ENCODE measurements at regions not wholly inside any gene's neighbourhood (a gene's known extent, or its start where the extent isn't known, plus 50 kb on each side); places are given as distances from the start of the nearest gene placed in this dataset.
"Not testable (repeated sequence)": the region's sequence is repeated elsewhere in the genome, so short reads cannot be mapped to it uniquely, and the experiment has no call there.

GRCh38 chr10:106347547-106347946, 817.0 kb downstream of the SORCS1 start:
- H3K4me3 Mint-ChIP-seq: no peak overlapping the region
- no peak overlapping the region for H3K27ac Mint-ChIP-seq (ENCODE audit: low read depth)

DNA sequence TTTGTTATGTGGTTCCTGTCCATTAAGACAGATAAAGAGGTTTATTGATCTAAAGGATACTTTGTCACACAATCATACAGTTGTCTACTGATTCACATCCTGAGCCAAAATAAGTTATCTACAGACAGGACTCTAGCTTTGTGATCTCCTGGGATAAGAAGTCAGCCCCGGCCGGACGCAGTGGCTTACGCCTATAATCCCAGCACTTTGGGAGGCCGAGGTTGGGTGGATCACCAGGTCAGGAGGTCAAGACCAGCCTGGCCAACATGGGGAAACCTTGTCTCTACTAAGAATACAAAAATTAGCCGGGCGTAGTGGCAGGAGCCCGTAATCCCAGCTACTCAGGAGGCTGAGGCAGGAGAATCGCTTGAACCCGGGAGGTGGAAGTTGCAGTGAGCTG, 821.0 kb downstream of the SORCS1 start:
- H3K4me3 Mint-ChIP-seq; H3K27me3 Mint-ChIP-seq; ATAC-seq (replicated peaks; ENCODE audit: extremely low read depth, poor library complexity, severe bottlenecking); H3K4me1 Mint-ChIP-seq; H3K36me3 Mint-ChIP-seq (ENCODE audit: insufficient read depth); H3K27ac Mint-ChIP-seq (ENCODE audit: low read depth); DNase-seq (ENCODE audit: low spot score in 2 of 2): not testable (repeated sequence)
- H3K9me3 Mint-ChIP-seq: peaks cover 15% of the 10 kb centered on the region

More at GRCh38 chr10:106347547-106347946, 817.0 kb downstream of the SORCS1 start:
- DNase-seq (ENCODE audit: low spot score in 2 of 2) (no peak), ATAC-seq (replicated peaks; ENCODE audit: extremely low read depth, poor library complexity, severe bottlenecking) (no peak)
- H3K36me3 Mint-ChIP-seq (ENCODE audit: insufficient read depth): no peaks in the 10 kb centered on the region
- H3K4me1 Mint-ChIP-seq: no peaks in the 10 kb centered on the region
- no peaks in the 10 kb centered on the region for H3K27me3 Mint-ChIP-seq
- H3K9me3 Mint-ChIP-seq: peaks cover 13% of the 10 kb centered on the region

- peaks cover 2% of the 10 kb centered on the region for H3K36me3 Mint-ChIP-seq (ENCODE audit: insufficient read depth)
- H3K4me1 Mint-ChIP-seq: no peaks in the 10 kb centered on the region
- DNase-seq (ENCODE audit: low spot score in 2 of 2) (no peak), ATAC-seq (replicated peaks; ENCODE audit: extremely low read depth, poor library complexity, severe bottlenecking) (no peak)
- H3K27me3 Mint-ChIP-seq: no peaks in the 10 kb centered on the region
- no peak overlapping the region for H3K27ac Mint-ChIP-seq (ENCODE audit: low read depth)
- peaks cover 14% of the 10 kb centered on the region for H3K9me3 Mint-ChIP-seq
- H3K4me3 Mint-ChIP-seq: no peak overlapping the region
Observed at GRCh38 chr10:106341356-106341755, 823.1 kb downstream of the SORCS1 start.

DNA sequence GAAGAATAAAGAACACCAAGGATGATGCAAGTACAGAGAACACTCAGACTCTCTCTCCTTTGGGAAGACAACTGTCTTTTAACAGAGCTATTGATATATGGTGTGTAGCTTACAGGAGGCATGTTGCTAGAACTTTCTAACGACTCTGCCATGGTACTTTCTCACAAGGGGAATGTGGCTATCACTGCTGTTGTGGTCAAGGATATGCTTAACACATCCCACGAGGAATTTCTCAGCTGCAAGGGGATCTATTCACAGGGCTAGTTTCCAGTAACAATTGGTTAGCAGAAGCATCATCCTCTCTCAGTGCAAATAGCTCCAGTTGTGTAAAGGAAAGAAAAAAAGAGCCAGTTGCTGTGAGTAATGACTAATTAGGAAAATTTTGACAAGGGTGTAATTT, 826.0 kb downstream of the SORCS1 start:
- no peak for ATAC-seq (replicated peaks; ENCODE audit: extremely low read depth, poor library complexity, severe bottlenecking)
- no peak overlapping the region for H3K4me3 Mint-ChIP-seq
- DNase-seq (ENCODE audit: low spot score in 2 of 2): no peak
- H3K36me3 Mint-ChIP-seq (ENCODE audit: insufficient read depth): peaks cover 2% of the 10 kb centered on the region
- H3K27ac Mint-ChIP-seq (ENCODE audit: low read depth): no peak overlapping the region
- H3K4me1 Mint-ChIP-seq: no peaks in the 10 kb centered on the region
- peaks cover 18% of the 10 kb centered on the region for H3K9me3 Mint-ChIP-seq
- no peaks in the 10 kb centered on the region for H3K27me3 Mint-ChIP-seq

DNA sequence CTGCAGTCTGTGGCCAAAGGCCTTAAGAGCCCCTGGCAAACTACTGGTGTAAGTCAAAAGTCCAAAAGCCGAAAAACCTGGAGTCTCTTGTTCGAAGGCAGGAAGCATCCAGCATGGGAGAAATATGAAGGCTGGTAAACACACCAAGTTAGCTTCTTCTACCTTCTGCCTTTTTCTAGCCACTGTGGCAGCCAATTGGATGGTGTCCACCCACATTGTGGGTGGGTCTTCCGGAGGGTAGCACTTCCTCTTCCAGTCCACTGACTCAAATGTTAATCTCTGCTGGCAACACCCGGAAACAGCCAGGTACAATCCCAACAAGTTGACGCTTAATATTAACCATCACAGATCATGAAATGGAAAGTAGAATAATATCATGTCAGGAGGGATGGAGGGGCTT, 827.6 kb downstream of the SORCS1 start:
- Mint-ChIP-seq H3K27ac (ENCODE audit: low read depth) (no peak overlapping the region), H3K4me3 (no peak overlapping the region)
- no peak for DNase-seq (ENCODE audit: low spot score in 2 of 2)

GRCh38 chr10:106327747-106328146, 836.8 kb downstream of the SORCS1 start:
- Mint-ChIP-seq H3K36me3 (ENCODE audit: insufficient read depth) (no peaks in the 10 kb centered on the region), H3K4me3 (no peak overlapping the region), H3K27me3 (no peaks in the 10 kb centered on the region), H3K4me1 (no peaks in the 10 kb centered on the region), H3K9me3 (peaks cover 22% of the 10 kb centered on the region), H3K27ac (ENCODE audit: low read depth) (no peak overlapping the region)
- DNase-seq (ENCODE audit: low spot score in 2 of 2) (no peak), ATAC-seq (replicated peaks; ENCODE audit: extremely low read depth, poor library complexity, severe bottlenecking) (no peak)

More for the DNA sequence above, 827.6 kb downstream of the SORCS1 start:
- Mint-ChIP-seq H3K9me3 (peaks cover 18% of the 10 kb centered on the region), H3K27me3 (no peaks in the 10 kb centered on the region), H3K36me3 (ENCODE audit: insufficient read depth) (peaks cover 2% of the 10 kb centered on the region), H3K4me1 (no peaks in the 10 kb centered on the region)
- ATAC-seq (replicated peaks; ENCODE audit: extremely low read depth, poor library complexity, severe bottlenecking): no peak

- Mint-ChIP-seq H3K9me3 (peaks cover 18% of the 10 kb centered on the region), H3K36me3 (ENCODE audit: insufficient read depth) (no peaks in the 10 kb centered on the region), H3K4me1 (no peaks in the 10 kb centered on the region), H3K27ac (ENCODE audit: low read depth) (no peak overlapping the region), H3K27me3 (no peaks in the 10 kb centered on the region), H3K4me3 (no peak overlapping the region)
- DNase-seq (ENCODE audit: low spot score in 2 of 2) (no peak), ATAC-seq (replicated peaks; ENCODE audit: extremely low read depth, poor library complexity, severe bottlenecking) (no peak)
Observed at GRCh38 chr10:106320876-106321275, 843.6 kb downstream of the SORCS1 start.

DNA sequence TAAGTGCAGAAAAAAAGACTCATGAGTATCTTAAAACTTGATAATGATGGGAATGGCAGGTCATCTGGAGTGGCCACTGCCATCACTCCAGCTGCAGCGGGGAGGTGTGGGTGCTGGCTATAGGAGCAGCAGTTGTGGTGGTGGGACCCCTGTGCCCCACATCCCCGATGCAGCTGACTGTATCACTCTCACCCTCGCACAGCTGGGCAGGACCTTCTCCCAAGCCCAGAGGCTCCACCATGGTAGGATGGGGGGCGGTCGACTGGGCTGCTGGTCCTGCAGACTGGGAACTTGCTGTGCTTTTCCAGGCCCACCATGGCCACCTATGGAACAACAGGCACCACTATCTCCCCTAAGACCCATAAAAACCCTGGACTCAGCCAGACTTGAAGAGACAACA, 844.4 kb downstream of the SORCS1 start:
- no peaks in the 10 kb centered on the region for H3K4me1 Mint-ChIP-seq
- H3K4me3 Mint-ChIP-seq: no peak overlapping the region

DNA sequence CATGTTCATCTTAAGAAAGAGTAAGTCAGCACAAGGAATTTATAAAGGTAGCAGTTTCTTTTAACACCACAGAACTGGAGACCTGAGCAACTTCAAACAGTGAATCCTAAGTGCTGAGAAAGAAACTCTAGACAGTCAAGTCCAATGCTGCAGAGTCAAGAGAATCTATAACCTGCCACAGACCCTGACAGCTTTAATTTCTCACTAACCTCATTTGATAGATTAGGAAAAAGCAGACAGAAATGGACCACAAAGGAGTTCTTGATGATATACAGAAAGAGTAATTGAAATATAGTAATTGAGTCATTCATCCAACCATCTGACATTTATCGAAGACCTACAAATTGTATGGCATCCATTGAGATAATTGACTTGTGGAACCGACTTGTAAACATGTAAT, 847.0 kb downstream of the SORCS1 start:
- H3K27ac Mint-ChIP-seq (ENCODE audit: low read depth): no peak overlapping the region
- no peaks in the 10 kb centered on the region for H3K4me1 Mint-ChIP-seq
- no peaks in the 10 kb centered on the region for H3K27me3 Mint-ChIP-seq
- DNase-seq (ENCODE audit: low spot score in 2 of 2) (no peak), ATAC-seq (replicated peaks; ENCODE audit: extremely low read depth, poor library complexity, severe bottlenecking) (no peak)
- H3K4me3 Mint-ChIP-seq: no peak overlapping the region
- no peaks in the 10 kb centered on the region for H3K36me3 Mint-ChIP-seq (ENCODE audit: insufficient read depth)
- peaks cover 13% of the 10 kb centered on the region for H3K9me3 Mint-ChIP-seq

More for the DNA sequence above, 844.4 kb downstream of the SORCS1 start:
- no peak overlapping the region for H3K27ac Mint-ChIP-seq (ENCODE audit: low read depth)
- H3K27me3 Mint-ChIP-seq: no peaks in the 10 kb centered on the region
- no peaks in the 10 kb centered on the region for H3K36me3 Mint-ChIP-seq (ENCODE audit: insufficient read depth)
- DNase-seq (ENCODE audit: low spot score in 2 of 2) (no peak), ATAC-seq (replicated peaks; ENCODE audit: extremely low read depth, poor library complexity, severe bottlenecking) (no peak)
- peaks cover 18% of the 10 kb centered on the region for H3K9me3 Mint-ChIP-seq

DNA sequence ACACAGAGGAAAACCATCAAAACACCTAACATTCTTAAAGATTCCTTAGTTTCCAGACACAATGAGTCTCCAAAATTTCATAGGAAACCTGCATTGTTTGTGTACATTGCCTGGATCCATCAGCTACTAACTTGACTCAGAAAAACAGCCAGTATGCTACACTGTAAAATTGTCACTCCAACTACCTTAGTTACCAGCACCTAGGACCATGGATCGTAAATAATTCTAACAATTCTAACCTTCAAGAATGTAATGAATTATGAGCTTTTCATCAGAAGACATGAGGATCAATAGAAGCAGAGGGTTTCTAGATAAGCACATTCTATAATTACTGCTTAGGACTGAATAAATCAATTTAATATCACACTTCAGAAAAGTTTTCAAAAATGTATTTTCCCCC, 851.5 kb downstream of the SORCS1 start:
- H3K9me3 Mint-ChIP-seq: peaks cover 11% of the 10 kb centered on the region
- H3K27me3 Mint-ChIP-seq: no peaks in the 10 kb centered on the region
- H3K27ac Mint-ChIP-seq (ENCODE audit: low read depth): no peak overlapping the region
- H3K4me3 Mint-ChIP-seq: no peak overlapping the region
- DNase-seq (ENCODE audit: low spot score in 2 of 2) (no peak), ATAC-seq (replicated peaks; ENCODE audit: extremely low read depth, poor library complexity, severe bottlenecking) (no peak)
- no peaks in the 10 kb centered on the region for H3K4me1 Mint-ChIP-seq
- no peaks in the 10 kb centered on the region for H3K36me3 Mint-ChIP-seq (ENCODE audit: insufficient read depth)

DNA sequence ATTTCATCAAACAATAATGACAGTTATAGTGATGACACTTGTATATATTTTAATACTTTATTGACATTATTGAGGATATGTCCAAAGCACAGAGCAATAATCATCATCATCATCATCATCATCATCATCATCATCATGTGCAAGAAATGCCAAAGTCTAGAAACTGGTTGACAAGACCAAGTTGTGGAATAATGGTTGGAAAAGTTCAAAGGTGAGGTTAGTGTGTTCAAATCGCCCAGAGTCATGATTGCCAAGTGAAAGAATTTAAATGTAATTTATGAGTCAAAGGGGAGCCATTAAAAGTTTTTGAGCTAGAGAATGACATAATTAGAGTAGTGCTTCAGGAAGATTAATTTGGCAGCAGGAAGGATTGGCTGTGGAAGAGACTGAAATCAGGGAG, 852.4 kb downstream of the SORCS1 start:
- Mint-ChIP-seq H3K9me3 (peaks cover 11% of the 10 kb centered on the region), H3K4me1 (no peaks in the 10 kb centered on the region), H3K4me3 (no peak overlapping the region), H3K36me3 (ENCODE audit: insufficient read depth) (no peaks in the 10 kb centered on the region), H3K27ac (ENCODE audit: low read depth) (no peak overlapping the region), H3K27me3 (no peaks in the 10 kb centered on the region)
- ATAC-seq (replicated peaks; ENCODE audit: extremely low read depth, poor library complexity, severe bottlenecking) (no peak), DNase-seq (ENCODE audit: low spot score in 2 of 2) (no peak)

DNA sequence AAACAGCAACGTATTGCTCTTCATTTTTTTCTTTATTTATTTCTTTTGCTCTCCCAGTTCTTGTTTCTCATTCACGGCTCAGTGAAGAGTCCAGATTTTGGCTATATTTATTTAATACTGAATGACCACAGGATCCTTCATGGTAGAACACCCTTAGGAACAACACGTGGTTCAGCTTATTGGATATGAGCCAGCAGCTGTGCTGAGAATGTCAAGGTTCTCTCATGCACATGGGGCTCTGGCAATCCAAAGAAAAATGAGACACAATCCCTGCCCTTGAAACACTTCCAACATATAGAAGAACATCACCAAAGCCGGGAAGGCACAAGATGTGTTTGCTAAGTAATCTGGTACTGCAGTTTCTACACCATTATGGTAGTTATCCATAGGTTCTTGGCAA, 852.9 kb downstream of the SORCS1 start:
- Mint-ChIP-seq H3K36me3 (ENCODE audit: insufficient read depth) (no peaks in the 10 kb centered on the region), H3K4me1 (no peaks in the 10 kb centered on the region), H3K27ac (ENCODE audit: low read depth) (no peak overlapping the region), H3K9me3 (peaks cover 11% of the 10 kb centered on the region), H3K27me3 (no peaks in the 10 kb centered on the region), H3K4me3 (no peak overlapping the region)
- no peak for DNase-seq (ENCODE audit: low spot score in 2 of 2)
- no peak for ATAC-seq (replicated peaks; ENCODE audit: extremely low read depth, poor library complexity, severe bottlenecking)

DNA sequence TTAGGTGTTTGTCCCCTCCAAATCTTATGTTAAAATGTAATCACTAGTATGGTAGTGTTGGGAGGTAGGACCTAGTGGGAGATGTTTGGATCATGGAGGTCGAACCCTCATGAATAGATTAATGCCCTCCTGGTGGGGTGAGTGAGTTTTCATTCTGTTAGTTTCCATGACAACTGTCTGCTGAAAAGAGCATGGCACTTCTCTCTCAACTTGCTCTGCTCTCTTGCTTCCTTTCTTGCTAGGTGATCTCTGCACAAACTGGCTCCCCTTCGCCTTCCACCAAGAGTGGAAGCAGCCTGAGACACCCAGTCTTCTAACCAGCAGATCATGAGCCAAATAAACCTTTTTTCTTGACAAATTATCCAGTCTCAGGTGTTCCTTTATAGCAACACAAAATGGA, 853.9 kb downstream of the SORCS1 start:
- ATAC-seq (replicated peaks; ENCODE audit: extremely low read depth, poor library complexity, severe bottlenecking) (no peak), DNase-seq (ENCODE audit: low spot score in 2 of 2) (no peak)
- no peak overlapping the region for H3K27ac Mint-ChIP-seq (ENCODE audit: low read depth)
- H3K4me1 Mint-ChIP-seq: no peaks in the 10 kb centered on the region
- no peak overlapping the region for H3K4me3 Mint-ChIP-seq
- H3K27me3 Mint-ChIP-seq: no peaks in the 10 kb centered on the region
- peaks cover 11% of the 10 kb centered on the region for H3K9me3 Mint-ChIP-seq
- H3K36me3 Mint-ChIP-seq (ENCODE audit: insufficient read depth): no peaks in the 10 kb centered on the region

- ATAC-seq (replicated peaks; ENCODE audit: extremely low read depth, poor library complexity, severe bottlenecking): no peak
- no peak overlapping the region for H3K4me3 Mint-ChIP-seq
Observed at GRCh38 chr10:106309376-106309775, 855.1 kb downstream of the SORCS1 start.

More at GRCh38 chr10:106309376-106309775, 855.1 kb downstream of the SORCS1 start:
- Mint-ChIP-seq H3K27ac (ENCODE audit: low read depth) (no peak overlapping the region), H3K4me1 (no peaks in the 10 kb centered on the region), H3K9me3 (peaks cover 17% of the 10 kb centered on the region), H3K27me3 (no peaks in the 10 kb centered on the region), H3K36me3 (ENCODE audit: insufficient read depth) (no peaks in the 10 kb centered on the region)
- DNase-seq (ENCODE audit: low spot score in 2 of 2): no peak

Measured in central memory CD8-positive, alpha-beta T cell (primary cell).